ENCODE measurements at regions not wholly inside any gene's neighbourhood (a gene's known extent, or its start where the extent isn't known, plus 50 kb on each side); places are given as distances from the start of the nearest gene placed in this dataset.

DNA sequence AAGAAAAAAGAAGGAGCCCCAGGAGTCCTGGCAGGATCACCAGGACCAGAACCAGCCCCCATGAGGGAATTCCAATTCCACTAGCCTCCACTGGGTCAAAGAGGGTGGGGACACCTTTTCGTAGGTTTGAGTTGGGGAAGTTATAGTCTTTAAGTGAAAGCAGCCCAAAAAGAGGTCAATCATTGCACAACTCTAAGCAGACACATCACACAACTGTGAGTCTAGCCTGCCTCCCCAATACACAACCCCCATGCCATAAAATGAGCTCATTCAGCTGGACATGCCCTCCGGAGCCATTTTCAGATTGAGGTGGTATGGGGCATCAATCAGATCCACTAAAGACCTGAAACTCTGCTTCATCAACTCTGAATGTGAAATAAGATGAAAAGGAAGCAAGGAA, 179.9 kb downstream of the NPHP4 start:
- DNase-seq (ENCODE audit: low read depth) = no peak

DNA sequence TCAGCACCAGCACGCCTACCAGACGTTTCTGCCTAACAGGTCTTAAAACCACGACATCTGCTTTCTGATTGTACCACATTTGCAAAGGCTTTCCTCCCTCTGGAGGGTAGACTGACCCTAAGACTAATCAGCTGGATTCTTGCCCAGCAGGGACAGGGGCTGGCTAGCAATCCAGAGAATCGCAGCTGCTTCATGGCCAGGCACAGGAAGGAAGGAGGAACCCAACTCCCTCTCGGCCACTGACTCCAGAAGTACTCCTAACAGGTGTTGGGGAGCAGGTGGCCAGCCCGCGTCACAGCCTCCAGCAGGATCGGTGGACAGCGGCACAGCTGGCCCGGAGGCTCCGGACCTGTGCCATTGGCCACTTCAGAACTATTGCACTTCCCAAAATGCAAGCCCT, 180.8 kb downstream of the NPHP4 start:
- no peak for DNase-seq (ENCODE audit: low read depth)

DNA sequence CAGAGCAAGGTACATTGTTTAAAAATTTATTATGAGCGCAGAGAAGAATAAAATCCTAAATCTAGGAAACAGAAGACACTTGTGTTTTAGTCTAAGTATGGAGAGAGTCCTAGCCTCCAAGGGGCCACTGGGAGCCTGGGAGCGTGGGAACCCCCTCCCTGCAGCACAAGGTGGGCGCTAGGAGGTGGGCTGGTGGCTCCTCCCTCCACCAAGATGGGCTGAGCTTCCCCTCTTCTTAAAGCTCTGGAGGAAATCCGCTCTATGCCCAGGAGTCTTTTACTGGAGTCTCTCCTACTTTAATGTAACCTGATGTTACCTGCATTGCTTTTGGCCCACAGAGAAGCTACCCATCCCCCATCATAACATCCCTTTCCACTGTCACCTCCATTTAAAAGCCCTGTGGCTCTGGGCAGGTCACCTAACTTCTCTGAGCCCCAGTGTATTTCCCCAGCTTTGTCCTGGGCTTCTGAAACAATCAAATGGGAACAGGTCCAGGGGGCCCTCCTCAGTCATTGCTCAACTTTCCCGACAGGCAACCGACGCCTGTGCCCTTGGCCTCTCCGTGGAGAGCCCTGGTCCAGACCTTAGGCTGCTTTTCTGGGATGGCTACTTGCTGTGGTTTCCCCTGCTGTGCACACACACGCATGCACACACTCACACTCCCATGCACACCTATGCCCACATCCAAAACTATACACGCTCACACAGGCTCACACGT, 181.5 kb downstream of the NPHP4 start:
- DNase-seq (ENCODE audit: low read depth) = no peak

DNA sequence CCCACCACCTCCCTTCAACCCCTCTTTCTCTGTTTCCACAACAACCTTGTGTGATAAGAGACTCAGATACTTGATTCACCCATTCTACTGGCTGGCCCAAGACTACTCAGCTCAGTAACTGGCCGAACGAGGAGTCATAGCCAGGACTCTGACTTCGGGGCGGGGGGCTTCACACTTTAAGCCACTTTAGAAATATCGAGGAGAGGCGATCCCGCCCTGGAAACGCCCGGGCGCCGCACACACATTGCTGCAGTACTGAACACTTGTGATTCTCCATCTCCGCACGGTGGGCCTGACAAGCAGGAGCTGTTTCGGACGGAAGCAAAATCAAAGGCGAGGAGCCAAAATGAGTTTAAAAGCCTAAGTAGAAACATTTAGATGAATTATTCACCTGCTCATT, 182.1 kb downstream of the NPHP4 start:
- no peak for DNase-seq (ENCODE audit: low read depth)

DNA sequence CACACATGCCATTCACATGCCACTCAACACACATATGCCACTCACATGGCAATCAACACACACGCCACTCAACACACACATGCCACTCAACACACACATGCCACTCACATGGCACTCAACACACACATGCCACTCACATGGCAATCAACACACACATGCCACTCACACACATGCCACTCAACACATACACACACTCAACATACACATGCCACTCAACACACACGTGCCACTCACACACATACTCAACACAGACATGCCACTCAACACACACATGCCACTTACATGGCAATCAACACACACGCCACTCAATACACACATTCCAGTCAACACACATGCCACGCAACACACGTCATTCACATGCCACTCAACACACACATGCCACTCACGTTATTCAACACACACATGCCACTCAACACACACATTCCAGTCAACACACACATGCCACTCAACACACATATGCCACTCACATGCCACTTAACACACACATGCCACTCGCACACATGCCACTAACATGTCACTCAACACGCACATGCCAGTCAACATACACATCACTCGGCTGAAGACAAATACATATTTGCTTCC, 182.9 kb downstream of the NPHP4 start:
- DNase-seq (ENCODE audit: low read depth) = no peak

DNA sequence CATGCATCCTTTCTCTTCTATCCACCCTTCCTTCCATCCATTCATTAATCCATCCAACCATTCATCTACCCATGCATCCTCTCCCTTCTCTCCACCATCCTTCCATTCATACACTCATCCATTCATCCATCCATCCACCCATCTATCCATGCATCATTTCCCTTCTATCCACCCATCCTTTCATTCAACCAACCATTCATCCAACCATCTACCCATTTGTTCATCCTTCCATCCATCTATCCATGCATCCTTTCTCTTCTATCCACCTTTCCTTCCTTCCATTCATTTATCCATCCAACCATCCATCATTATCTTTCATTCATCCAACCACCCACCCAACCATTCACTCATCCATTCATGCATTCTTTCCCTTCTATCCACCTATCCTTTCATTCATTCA, 188.4 kb downstream of the NPHP4 start:
- no peak for DNase-seq (ENCODE audit: low read depth)

DNA sequence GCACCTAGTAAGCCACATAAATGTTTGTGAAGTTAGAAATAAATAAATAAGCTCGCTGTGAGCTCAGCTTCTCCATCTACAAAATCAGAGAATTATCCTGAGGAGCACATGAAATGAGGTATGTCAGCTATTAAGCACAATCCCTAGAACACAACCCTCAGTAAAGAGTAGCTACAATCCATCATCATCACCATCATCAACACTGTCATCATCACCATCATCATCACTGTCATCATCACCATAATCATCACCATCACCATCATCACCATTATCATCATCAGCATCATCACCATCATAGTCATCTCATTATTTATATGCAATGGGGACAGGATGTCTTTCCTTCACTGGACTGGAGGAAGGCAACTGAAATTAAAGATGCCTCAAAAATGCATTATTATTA, 189.6 kb downstream of the NPHP4 start:
- DNase-seq (ENCODE audit: low read depth) = no peak

DNA sequence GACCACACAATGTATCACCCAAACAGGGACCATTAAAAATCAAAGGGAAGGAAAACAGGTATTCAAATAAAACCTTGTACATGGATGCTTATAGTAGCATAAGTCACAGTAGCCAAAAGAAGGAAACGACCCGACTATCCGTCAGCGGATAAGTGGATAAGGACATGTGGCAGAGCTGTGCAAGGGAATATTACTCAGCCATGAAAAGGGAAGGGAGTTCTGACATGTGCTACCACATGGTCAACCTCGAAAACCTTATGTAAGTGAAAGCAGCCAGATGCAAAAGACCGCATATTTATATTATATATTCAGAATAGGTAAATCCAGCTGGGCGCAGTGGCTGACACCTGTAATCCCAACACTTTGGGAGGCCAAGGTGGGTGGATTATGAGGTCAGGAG, 193.3 kb downstream of the NPHP4 start:
- DNase-seq (ENCODE audit: low read depth) = no peak

DNA sequence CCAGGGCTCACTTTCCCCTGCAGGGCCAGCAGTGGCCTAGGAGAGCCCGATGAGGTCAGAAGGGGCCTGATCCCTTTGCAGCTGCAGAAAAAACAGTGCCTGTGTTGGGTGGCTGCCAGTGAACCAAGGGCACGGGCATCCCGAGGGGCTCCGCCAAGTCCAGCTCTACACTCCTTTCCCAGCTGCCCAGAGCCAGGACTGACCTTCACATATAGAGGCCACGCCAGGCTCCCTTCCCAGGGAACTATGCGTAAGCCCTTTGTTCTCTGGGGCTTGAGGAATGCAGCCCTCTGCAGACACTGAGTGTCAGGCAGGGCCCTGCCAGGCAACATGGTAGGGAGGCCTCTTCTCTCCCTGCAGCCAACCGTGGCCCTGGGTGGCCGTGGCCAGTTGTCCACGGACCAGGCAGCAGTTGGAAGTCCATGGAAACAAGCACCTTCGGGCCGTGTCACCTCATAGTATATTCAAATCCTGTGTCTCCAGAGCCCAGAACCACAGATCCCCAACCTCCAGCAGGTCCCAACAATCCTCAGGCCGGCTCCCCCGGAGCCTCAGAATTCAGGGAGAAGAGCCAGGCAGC, 194.0 kb downstream of the NPHP4 start:
- no peak for DNase-seq (ENCODE audit: low read depth)

DNA sequence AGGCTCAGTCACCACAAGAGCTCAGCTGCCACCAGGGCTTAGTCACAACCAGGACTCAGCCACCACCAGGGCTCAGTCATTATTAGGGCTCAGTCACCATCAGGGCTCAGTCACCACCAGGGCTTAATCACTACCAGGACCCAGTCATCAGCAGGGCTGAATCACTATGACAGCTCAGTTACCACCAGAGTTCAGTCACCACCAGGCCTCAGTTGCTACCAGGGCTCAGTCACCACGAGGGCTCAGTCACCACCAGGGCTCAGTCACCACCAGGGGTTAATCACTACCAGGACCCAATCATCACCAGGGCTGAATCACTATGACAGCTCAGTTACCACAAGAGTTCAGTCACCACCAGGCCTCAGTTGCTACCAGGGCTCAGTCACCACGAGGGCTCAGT, 196.2 kb downstream of the NPHP4 start:
- DNase-seq (ENCODE audit: low read depth) = no peak

DNA sequence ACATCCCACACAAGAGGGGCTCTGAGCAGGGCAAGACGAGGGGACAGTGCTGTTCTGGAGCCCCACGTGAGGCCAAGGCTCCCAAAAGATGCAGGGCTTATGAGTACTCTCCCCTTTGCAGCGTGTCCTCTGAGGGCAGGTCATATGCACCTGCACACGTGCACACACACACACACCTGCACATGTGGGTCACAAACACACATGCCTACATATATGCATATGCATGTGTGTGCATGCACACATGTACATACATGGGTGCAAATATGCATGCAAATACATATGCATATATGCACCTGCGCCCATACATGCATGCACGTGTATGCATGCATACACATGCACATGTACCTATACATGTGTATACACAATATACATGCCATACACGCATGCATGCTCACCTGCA, 197.9 kb downstream of the NPHP4 start:
- DNase-seq (ENCODE audit: low read depth) = no peak

DNA sequence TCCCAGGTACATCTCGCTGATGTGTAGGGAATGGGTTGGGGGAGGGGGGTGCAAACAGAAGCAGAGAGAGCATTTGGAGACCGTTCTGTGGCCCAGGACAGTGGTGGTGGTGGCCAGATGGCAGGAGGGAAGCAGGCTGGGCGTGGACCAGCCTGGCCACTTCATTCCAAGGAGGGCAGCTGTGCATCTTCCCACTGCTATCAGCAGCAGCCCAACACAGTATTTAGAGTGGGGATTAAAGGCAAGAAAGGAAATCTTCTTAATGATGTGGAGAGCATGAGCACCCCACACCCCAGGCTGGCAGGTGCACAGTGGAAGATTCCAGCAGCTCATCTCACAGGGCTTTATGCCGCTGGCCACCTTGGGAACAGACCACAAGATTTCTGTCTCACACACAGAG, 198.7 kb downstream of the NPHP4 start:
- DNase-seq (ENCODE audit: low read depth) = no peak

DNA sequence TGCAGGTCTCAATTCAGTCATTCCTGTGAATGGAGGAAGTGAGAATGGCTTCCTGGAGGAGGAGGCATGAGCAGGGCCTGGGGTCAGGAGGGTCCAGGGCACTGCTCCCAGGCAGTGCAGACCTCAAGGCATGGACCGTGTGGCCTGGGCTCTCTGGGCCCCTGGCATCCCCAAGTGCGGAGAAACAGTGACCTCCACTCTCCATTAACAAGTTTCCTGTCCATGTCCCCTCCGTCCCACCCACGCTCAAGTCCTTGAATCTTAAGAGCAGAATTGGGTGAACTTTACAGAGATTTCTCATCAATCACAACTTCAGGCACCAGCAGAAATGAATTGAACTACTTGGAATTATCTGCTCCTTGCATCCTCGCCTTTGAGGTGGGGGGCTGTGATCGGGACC, 211.1 kb downstream of the NPHP4 start:
- DNase-seq (ENCODE audit: low read depth) = no peak

DNA sequence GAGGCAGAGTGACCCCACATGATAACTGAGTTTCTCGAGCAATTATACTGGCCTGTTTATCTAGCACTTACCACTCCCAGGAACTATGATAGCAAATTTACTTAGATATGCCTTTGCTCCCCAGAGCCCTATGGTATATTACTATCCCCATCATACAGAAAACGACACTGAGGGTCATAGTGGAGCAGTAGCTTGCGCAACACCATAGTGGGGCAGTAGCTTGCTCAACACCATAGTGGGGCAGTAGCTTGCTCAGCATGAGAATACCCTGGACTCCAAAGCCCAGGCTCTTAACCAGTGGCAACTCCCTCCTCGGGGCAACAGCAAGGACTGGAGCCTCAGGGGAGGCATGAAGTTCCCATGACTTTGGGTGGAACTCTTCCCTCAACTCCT, 211.9 kb downstream of the NPHP4 start:
- no peak for DNase-seq (ENCODE audit: low read depth)

DNA sequence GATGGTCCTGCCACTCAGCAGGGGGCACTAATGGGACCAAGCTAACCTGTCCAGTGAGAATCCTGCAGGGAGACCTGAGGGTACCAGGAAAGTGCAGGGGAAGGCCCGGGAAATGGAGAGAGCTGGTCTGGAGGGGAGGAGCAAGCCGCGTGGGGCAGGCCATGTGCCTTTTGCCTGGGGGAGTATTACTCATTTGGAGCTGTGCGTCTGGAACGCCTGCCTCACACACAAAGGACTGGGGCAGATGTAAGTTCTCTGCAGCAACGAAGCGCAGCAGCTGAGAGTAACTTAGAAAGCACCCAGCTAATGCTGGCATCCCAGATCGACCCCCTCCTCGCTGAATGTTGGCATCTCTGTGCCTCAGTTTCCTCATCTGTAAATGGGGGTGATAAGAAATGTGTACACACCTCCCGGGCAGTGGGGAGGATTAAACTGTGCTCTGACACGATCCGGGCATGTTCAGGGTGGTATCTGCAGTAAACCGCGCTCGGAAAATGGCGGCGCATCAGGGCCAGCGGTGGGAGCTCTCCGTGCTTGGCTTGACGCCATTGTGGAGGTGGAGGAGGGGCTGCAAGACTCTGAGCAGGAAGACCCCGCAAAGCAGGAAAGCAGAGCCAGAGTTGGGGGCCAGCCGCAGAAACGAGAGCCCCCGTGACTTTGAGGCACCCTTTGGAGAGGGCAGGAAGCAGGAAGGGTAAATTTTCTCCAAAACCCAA, 212.5 kb downstream of the NPHP4 start:
- peak; percentile 2 for DNase-seq (ENCODE audit: low read depth)

DNA sequence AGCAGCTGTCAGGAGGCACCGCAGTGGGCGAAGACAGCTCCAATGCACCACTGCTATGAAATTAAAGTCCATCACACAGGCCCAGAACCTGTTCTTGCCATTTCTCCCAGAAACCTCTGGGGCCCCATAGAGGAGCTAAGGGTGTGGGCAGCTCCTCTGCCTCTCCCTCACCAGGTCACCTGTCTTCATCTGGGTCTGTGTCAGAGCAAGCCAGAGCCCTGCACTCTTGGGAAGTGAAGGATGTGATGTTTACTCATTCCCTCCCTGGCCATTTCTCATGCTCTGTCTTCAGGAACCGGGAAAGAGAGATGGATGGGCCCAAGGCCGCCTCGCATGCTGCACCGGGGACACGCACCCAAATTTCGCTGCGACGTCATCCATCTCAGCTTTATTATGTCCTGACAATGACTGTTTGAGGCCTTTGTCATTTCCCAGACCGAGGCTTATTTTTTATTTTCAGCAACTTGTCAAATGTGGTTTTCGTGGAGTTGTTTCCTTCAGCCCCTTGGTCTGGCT, 216.1 kb downstream of the NPHP4 start:
- DNase-seq (ENCODE audit: low read depth) = no peak

DNA sequence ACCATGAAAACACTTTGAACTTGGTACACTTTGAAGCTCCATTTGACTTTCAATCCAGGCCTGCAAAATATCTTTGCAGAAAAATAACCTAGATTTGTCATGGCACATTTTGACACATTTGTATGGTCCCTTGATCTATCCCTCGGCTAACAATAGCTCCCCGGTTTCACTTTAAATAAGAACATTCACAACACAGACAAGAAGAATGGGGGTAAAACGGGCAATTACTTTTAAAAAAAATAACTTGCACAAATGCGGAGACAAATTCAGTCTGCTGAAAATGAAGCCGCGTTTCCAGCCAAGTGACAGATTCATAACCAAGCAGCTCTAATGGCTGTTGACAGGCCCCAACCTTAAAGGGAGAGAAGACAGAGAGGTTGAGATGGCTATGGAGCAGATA, 218.2 kb downstream of the NPHP4 start:
- DNase-seq (ENCODE audit: low read depth) = no peak

DNA sequence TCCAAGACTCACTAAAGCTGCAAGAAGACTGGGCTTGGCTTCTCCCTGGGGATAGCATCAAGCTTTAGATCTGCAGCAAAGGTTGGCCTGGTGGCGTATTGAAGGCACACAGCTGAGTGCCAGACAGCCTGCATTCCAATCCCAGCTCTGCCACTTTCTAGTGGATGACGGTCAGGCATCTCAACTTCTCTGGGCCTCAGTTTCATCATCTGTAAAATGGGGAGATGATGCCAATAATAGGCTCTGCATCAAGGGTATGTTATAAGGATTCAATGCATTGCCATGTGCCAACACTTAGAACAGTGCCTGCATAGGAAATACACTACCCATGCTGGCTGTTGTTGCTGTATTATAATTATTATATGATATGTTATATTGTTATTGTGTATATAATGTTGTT, 220.4 kb downstream of the NPHP4 start:
- DNase-seq (ENCODE audit: low read depth) = no peak

DNA sequence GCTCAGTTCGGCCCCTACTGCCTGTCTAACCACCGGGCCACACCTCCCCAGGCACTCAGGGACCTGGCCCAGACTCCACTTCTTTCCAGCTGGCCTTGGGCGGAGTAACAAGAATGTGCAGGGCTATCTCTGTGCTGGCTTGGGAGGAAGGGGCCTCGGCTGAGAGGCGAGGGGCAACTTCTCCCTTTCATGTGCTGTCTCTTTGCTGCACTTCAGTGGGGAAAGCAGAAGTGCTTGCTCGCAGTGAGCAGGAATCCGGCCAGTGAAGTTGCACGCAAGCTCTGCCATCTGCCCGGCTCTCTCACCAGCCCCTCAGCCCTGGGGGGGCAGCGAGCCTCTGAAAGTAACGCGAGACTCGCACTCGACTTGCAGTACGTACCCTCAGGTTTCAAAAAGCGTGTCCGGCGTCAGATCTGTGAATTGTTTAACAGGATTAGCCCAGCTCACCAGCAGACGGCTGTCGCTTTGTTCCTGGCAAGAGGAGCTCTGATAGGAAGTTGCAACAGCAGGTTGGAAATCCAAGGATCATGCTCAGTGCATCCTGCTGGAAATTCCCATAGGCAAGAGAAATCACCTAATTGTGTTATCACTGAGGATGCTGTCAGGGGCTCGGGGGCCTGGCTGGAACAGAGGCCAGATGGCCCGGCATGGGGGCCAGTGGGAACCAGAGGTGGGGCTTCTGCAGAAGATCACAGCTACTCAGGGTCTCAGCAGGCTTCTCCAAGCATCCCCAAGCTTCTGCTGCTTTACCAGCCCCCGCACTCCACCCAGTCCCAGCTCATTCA, 221.1 kb downstream of the NPHP4 start:
- DNase-seq (ENCODE audit: low read depth) = no peak

DNA sequence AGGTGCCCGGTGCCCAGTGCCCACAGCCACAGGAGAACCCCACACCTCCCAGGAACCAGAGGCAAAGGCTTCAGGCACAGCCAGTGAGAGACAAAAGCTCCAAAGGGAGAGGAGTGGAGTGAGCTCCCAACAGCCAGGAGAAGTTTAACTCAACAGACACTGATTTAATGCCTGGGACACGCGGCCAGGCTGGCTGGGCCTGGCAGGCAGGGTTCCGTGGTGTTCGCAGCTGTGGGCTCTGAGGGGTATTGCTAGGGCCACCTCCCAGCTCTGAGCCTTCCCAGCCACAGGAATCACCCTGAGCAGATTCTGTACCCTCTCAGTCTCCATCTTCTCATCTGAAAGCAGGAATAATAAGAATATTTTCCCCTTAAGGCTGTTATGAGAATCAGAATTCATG, 222.5 kb downstream of the NPHP4 start:
- DNase-seq (ENCODE audit: low read depth) = no peak

DNA sequence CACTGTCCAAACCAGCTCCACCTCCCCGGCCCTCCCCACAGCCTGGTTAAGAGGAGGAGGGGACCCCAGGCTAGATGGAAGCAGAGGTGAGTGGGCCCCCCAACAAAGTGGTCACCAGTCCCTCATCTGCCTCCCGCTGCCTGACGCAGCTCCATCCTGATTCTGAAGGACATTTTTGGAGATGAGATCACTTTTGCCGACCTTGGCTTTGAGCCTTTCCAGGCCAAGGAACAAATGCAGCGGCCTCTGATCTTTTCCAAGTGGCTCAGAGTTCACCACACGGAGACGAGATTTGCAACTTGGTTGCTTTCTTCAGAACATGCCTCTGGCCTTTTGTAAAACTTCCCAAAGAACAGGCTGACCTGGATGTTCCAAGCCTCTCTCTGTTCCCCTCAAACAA, 223.1 kb downstream of the NPHP4 start:
- DNase-seq (ENCODE audit: low read depth) = no peak

DNA sequence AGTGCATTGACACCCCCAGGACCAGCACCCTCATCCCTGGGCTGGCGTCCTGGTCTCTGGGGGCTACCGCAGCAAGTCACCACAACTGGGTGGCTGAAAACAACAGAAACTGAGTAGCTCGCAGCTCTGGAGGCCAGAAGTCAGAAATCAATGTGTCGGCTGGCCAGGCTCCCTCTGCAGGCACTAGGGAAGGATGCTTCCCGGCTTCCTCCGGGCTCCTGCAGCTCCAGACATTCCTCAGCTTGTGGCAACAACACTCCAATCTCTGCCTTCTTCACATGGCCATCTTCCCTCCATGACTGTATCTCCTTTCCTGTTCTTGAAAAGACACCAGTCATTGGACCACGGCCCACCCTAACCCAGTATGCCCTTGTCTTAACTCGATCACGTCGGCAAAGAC, 224.2 kb downstream of the NPHP4 start:
- no peak for DNase-seq (ENCODE audit: low read depth)

All from ELR (cell line).